D721Med (cell line): ENCODE measurements at regions not wholly inside any gene's neighbourhood (a gene's known extent, or its start where the extent isn't known, plus 50 kb on each side); places are given as distances from the start of the nearest gene placed in this dataset.

Experiments used
- DNase-seq: peaks from one replicate; pipeline ENCODE4 v3.0.0; 2011; ENCODE audit warnings: low spot score; ENCODE audit not compliant: insufficient read length
- FAIRE-seq: peaks from 2 replicates; lab custom pipeline; 2011; peaks lifted over from hg19 to GRCh38; lab: Jason Lieb, UNC
- TF ChIP-seq, protein P1 (sequence below): IDR thresholded peaks from 2 replicates; pipeline ENCODE4 v1.5.1; 2012; ENCODE audit warnings: mild to moderate bottlenecking, control low read depth; ENCODE audit not compliant: insufficient read depth; ENCODE audit errors: missing control alignments

- no peak for FAIRE-seq
- DNase-seq, result no peak
- TF ChIP-seq, protein P1, sequence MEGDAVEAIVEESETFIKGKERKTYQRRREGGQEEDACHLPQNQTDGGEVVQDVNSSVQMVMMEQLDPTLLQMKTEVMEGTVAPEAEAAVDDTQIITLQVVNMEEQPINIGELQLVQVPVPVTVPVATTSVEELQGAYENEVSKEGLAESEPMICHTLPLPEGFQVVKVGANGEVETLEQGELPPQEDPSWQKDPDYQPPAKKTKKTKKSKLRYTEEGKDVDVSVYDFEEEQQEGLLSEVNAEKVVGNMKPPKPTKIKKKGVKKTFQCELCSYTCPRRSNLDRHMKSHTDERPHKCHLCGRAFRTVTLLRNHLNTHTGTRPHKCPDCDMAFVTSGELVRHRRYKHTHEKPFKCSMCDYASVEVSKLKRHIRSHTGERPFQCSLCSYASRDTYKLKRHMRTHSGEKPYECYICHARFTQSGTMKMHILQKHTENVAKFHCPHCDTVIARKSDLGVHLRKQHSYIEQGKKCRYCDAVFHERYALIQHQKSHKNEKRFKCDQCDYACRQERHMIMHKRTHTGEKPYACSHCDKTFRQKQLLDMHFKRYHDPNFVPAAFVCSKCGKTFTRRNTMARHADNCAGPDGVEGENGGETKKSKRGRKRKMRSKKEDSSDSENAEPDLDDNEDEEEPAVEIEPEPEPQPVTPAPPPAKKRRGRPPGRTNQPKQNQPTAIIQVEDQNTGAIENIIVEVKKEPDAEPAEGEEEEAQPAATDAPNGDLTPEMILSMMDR, result no peak
Observed at GRCh38 chr16:35911899-35912298, 2452.5 kb downstream of the TP53TG3F start.

DNA sequence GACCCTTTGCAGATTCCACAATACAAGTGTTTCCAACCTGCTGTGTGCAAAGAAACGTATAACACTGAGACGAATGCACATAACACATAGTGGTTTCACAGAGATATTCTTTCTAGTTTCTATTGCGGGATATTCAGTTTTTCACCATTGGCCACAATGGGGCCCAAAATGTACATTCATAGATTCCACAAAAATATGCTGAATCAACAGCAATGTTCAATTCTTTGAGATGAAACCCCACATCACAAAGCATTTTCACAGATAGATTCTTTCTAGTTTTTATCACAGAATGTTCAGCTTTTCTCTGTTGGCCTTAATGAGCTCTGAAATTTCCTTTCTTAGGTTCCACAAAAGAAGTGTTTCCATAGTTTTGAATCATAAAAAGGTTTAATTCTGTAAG, 2472.3 kb downstream of the TP53TG3F start:
- TF ChIP-seq, protein P1, result no peak
- DNase-seq (no peak), FAIRE-seq (no peak)
